ENCODE measurements at regions not wholly inside any gene's neighbourhood (a gene's known extent, or its start where the extent isn't known, plus 50 kb on each side); places are given as distances from the start of the nearest gene placed in this dataset.
"Not testable (repeated sequence)": the region's sequence is repeated elsewhere in the genome, so short reads cannot be mapped to it uniquely, and the experiment has no call there.

GRCh38 chr3:182629521-182629920 lies 163.8 kb upstream of the ATP11B start:
- no peak for DNase-seq (ENCODE audit: low read depth)

GRCh38 chr3:182631183-182632076 lies 161.9 kb upstream of the ATP11B start:
- DNase-seq (ENCODE audit: low read depth): no peak

GRCh38 chr3:182632077-182632393 lies 161.3 kb upstream of the ATP11B start:
- DNase-seq (ENCODE audit: low read depth): no peak

GRCh38 chr3:182633186-182633585 lies 160.1 kb upstream of the ATP11B start:
- DNase-seq (ENCODE audit: low read depth): no peak

- DNase-seq (ENCODE audit: low read depth): no peak
Observed at GRCh38 chr3:182636646-182637045, 156.7 kb upstream of the ATP11B start.

- no peak for DNase-seq (ENCODE audit: low read depth)
Observed at GRCh38 chr3:182637350-182638110, 155.8 kb upstream of the ATP11B start.

GRCh38 chr3:182644013-182644412 lies 149.3 kb upstream of the ATP11B start:
- DNase-seq (ENCODE audit: low read depth): no peak

- DNase-seq (ENCODE audit: low read depth): no peak
Observed at GRCh38 chr3:182644790-182645433, 148.4 kb upstream of the ATP11B start.

- no peak for DNase-seq (ENCODE audit: low read depth)
Observed at GRCh38 chr3:182650568-182651128, 142.7 kb upstream of the ATP11B start.

- no peak for DNase-seq (ENCODE audit: low read depth)
Observed at GRCh38 chr3:182651461-182651860, 141.8 kb upstream of the ATP11B start.

GRCh38 chr3:182653065-182653464 lies 140.2 kb upstream of the ATP11B start:
- DNase-seq (ENCODE audit: low read depth): not testable (repeated sequence)

- DNase-seq (ENCODE audit: low read depth): no peak
Observed at GRCh38 chr3:182668541-182668940, 124.8 kb upstream of the ATP11B start.

- no peak for DNase-seq (ENCODE audit: low read depth)
Observed at GRCh38 chr3:182668974-182669373, 124.3 kb upstream of the ATP11B start.

- DNase-seq (ENCODE audit: low read depth): no peak
Observed at GRCh38 chr3:182671541-182671940, 121.8 kb upstream of the ATP11B start.

- DNase-seq (ENCODE audit: low read depth): peak; percentile 4
Observed at GRCh38 chr3:182671942-182672341, 121.4 kb upstream of the ATP11B start.

GRCh38 chr3:182673336-182673735 lies 120.0 kb upstream of the ATP11B start:
- DNase-seq (ENCODE audit: low read depth): no peak

GRCh38 chr3:182682263-182683241 lies 110.8 kb upstream of the ATP11B start:
- DNase-seq (ENCODE audit: low read depth): no peak

GRCh38 chr3:182683453-182683852 lies 109.9 kb upstream of the ATP11B start:
- DNase-seq (ENCODE audit: low read depth): peak; percentile 42

- no peak for DNase-seq (ENCODE audit: low read depth)
Observed at GRCh38 chr3:182683858-182684257, 109.4 kb upstream of the ATP11B start.

- no peak for DNase-seq (ENCODE audit: low read depth)
Observed at GRCh38 chr3:182686033-182686886, 107.0 kb upstream of the ATP11B start.

All from GM04504 (cell line).